ENCODE measurements at regions not wholly inside any gene's neighbourhood (a gene's known extent, or its start where the extent isn't known, plus 50 kb on each side); places are given as distances from the start of the nearest gene placed in this dataset.
A peak's percentile ranks its signal among the peaks of the same experiment; 100 is the strongest.

GRCh38 chr1:53378061-53378460 lies 50.2 kb upstream of the LRP8 start:
- no peak for DNase-seq (ENCODE audit: low read depth)

- DNase-seq (ENCODE audit: low read depth) = no peak
These were observed 51.2 kb upstream of the LRP8 start for GRCh38 chr1:53378932-53379661.

GRCh38 chr1:53379662-53380002 lies 51.8 kb upstream of the LRP8 start:
- no peak for DNase-seq (ENCODE audit: low read depth)

GRCh38 chr1:53380296-53380695 lies 52.4 kb upstream of the LRP8 start:
- no peak for DNase-seq (ENCODE audit: low read depth)

- peak; percentile 72 for DNase-seq (ENCODE audit: low read depth)
These were observed 54.0 kb upstream of the LRP8 start for GRCh38 chr1:53381790-53382401.

- DNase-seq (ENCODE audit: low read depth) = no peak
These were observed 55.4 kb upstream of the LRP8 start for GRCh38 chr1:53383136-53383870.

- DNase-seq (ENCODE audit: low read depth) = no peak
These were observed 56.9 kb upstream of the LRP8 start for GRCh38 chr1:53384796-53385195.

GRCh38 chr1:53385276-53386225 lies 57.7 kb upstream of the LRP8 start:
- DNase-seq (ENCODE audit: low read depth) = no peak

- DNase-seq (ENCODE audit: low read depth) = no peak
These were observed 61.1 kb upstream of the LRP8 start for GRCh38 chr1:53388963-53389362.

- no peak for DNase-seq (ENCODE audit: low read depth)
These were observed 62.4 kb upstream of the LRP8 start for GRCh38 chr1:53390261-53390660.

- no peak for DNase-seq (ENCODE audit: low read depth)
These were observed 62.9 kb upstream of the LRP8 start for GRCh38 chr1:53390736-53391135.

- DNase-seq (ENCODE audit: low read depth) = peak; percentile 38
These were observed 63.4 kb upstream of the LRP8 start for GRCh38 chr1:53391296-53391695.

- DNase-seq (ENCODE audit: low read depth) = peak; percentile 65
These were observed 64.1 kb upstream of the LRP8 start for GRCh38 chr1:53391982-53392381.

GRCh38 chr1:53392460-53392859 lies 64.6 kb upstream of the LRP8 start:
- no peak for DNase-seq (ENCODE audit: low read depth)

- DNase-seq (ENCODE audit: low read depth) = peak; percentile 35
These were observed 65.5 kb upstream of the LRP8 start for GRCh38 chr1:53393325-53393792.

GRCh38 chr1:53394306-53394705 lies 64.9 kb upstream of the DMRTB1 start:
- DNase-seq (ENCODE audit: low read depth) = no peak

- DNase-seq (ENCODE audit: low read depth) = no peak
These were observed 63.5 kb upstream of the DMRTB1 start for GRCh38 chr1:53395671-53396215.

GRCh38 chr1:53396573-53397268 lies 62.5 kb upstream of the DMRTB1 start:
- no peak for DNase-seq (ENCODE audit: low read depth)

GRCh38 chr1:53398091-53398490 lies 61.1 kb upstream of the DMRTB1 start:
- no peak for DNase-seq (ENCODE audit: low read depth)

GRCh38 chr1:53398576-53399365 lies 60.4 kb upstream of the DMRTB1 start:
- DNase-seq (ENCODE audit: low read depth) = no peak

All from renal cortical epithelial cell (primary cell).